ENCODE measurements at regions not wholly inside any gene's neighbourhood (a gene's known extent, or its start where the extent isn't known, plus 50 kb on each side); places are given as distances from the start of the nearest gene placed in this dataset.

GRCh38 chr7:3234851-3235250 lies 66.2 kb upstream of the SDK1 start:
- Histone ChIP-seq H3K9ac (ENCODE audit: low read length) (no peak overlapping the region), H3K79me2 (ENCODE audit: low read length) (no peaks in the 10 kb centered on the region), H2AFZ (ENCODE audit: low read length) (no peak overlapping the region), H3K27ac (ENCODE audit: low read length) (no peak overlapping the region), H4K20me1 (ENCODE audit: low read length) (no peaks in the 10 kb centered on the region), H3K4me1 (ENCODE audit: insufficient read depth, low read length) (peaks cover 10% of the 10 kb centered on the region), H3K27me3 (ENCODE audit: low read length) (no peaks in the 10 kb centered on the region), H3K9me3 (ENCODE audit: low read length) (0 out of 2 replicates have a peak, but pooled peaks cover 5% of the 10 kb centered on the region), H3F3A (ENCODE audit: low read length, unreplicated experiment) (no peaks in the 10 kb centered on the region), H3K36me3 (ENCODE audit: low read depth, low read length) (no peaks in the 10 kb centered on the region), H3K4me2 (ENCODE audit: low read length) (no peak overlapping the region), H3K4me3 (ENCODE audit: low read length) (no peak overlapping the region), H3K9me2 (replicated peaks; ENCODE audit: low read length) (no peaks in the 10 kb centered on the region)
- ChIA-PET CTCF (no interaction called here), POLR2A (ENCODE audit: unreplicated experiment) (no interaction called here)
- intact Hi-C loops (cut with micrococcal nuclease), result no loop called here
- TF ChIP-seq CTCF (conservative IDR thresholded peaks at IDR 0.05; ENCODE audit: low read depth, low read length) (no peak), EZH2 (IDR thresholded peaks at IDR 0.05; ENCODE audit: low read length, unreplicated experiment) (no peak), EZH2phosphoT487 (IDR thresholded peaks at IDR 0.05; ENCODE audit: borderline replicate concordance, low read length) (no peak)
- no TSS peak for BruUV-seq (replicated peaks)
- peak; percentile 14 for DNase-seq
- no peak for ATAC-seq

GRCh38 chr7:3235322-3235721 lies 65.7 kb upstream of the SDK1 start:
- BruUV-seq (replicated peaks), result no TSS peak
- H2AFZ ChIP-seq (ENCODE audit: low read length), result no peak overlapping the region
- no peaks in the 10 kb centered on the region for H3F3A ChIP-seq (ENCODE audit: low read length, unreplicated experiment)
- no peak overlapping the region for H3K9ac ChIP-seq (ENCODE audit: low read length)
- ChIA-PET POLR2A (ENCODE audit: unreplicated experiment) (no interaction called here), CTCF (no interaction called here)
- no peak overlapping the region for H3K27ac ChIP-seq (ENCODE audit: low read length)
- H3K4me1 ChIP-seq (ENCODE audit: insufficient read depth, low read length), result peaks cover 10% of the 10 kb centered on the region
- H3K9me3 ChIP-seq (ENCODE audit: low read length), result 0 out of 2 replicates have a peak, but pooled peaks cover 5% of the 10 kb centered on the region
- no peak overlapping the region for H3K4me3 ChIP-seq (ENCODE audit: low read length)
- no peaks in the 10 kb centered on the region for H3K9me2 ChIP-seq (replicated peaks; ENCODE audit: low read length)
- ATAC-seq (no peak), DNase-seq (no peak)
- TF ChIP-seq EZH2 (IDR thresholded peaks at IDR 0.05; ENCODE audit: low read length, unreplicated experiment) (no peak), CTCF (conservative IDR thresholded peaks at IDR 0.05; ENCODE audit: low read depth, low read length) (no peak), EZH2phosphoT487 (IDR thresholded peaks at IDR 0.05; ENCODE audit: borderline replicate concordance, low read length) (no peak)
- H3K79me2 ChIP-seq (ENCODE audit: low read length), result no peaks in the 10 kb centered on the region
- no peaks in the 10 kb centered on the region for H4K20me1 ChIP-seq (ENCODE audit: low read length)
- H3K27me3 ChIP-seq (ENCODE audit: low read length), result no peaks in the 10 kb centered on the region
- H3K36me3 ChIP-seq (ENCODE audit: low read depth, low read length), result no peaks in the 10 kb centered on the region
- intact Hi-C loops (cut with micrococcal nuclease), result no loop called here
- H3K4me2 ChIP-seq (ENCODE audit: low read length), result no peak overlapping the region

DNA sequence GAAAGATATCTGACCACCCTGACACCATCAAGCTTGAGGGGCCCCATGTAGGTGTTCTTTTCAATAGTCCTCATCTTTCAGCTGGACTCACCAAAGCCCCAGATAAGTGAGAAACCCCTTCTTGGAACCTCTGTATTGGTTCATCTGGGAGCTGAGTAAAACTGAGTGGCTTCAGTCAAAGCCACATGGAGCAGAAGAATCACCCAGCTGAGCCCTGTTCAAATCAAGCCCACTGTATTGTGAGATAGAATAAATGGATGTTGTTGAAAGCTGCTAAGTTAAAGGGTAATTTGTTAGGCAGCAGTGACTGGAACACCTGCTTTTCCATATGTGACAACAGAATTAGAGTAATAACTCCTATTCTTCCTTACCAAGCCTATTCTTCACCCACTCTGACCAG lies 64.8 kb upstream of the SDK1 start:
- TF ChIP-seq EZH2phosphoT487 (IDR thresholded peaks at IDR 0.05; ENCODE audit: borderline replicate concordance, low read length) (no peak), CTCF (conservative IDR thresholded peaks at IDR 0.05; ENCODE audit: low read depth, low read length) (no peak), EZH2 (IDR thresholded peaks at IDR 0.05; ENCODE audit: low read length, unreplicated experiment) (no peak)
- Histone ChIP-seq H3K4me1 (ENCODE audit: insufficient read depth, low read length) (peaks cover 10% of the 10 kb centered on the region), H3K9me2 (replicated peaks; ENCODE audit: low read length) (no peaks in the 10 kb centered on the region), H3K9ac (ENCODE audit: low read length) (no peak overlapping the region), H3K4me2 (ENCODE audit: low read length) (no peak overlapping the region), H2AFZ (ENCODE audit: low read length) (no peak overlapping the region), H3K36me3 (ENCODE audit: low read depth, low read length) (no peaks in the 10 kb centered on the region), H3K9me3 (ENCODE audit: low read length) (0 out of 2 replicates have a peak, but pooled peaks cover 5% of the 10 kb centered on the region), H4K20me1 (ENCODE audit: low read length) (no peaks in the 10 kb centered on the region), H3K27me3 (ENCODE audit: low read length) (no peaks in the 10 kb centered on the region), H3K79me2 (ENCODE audit: low read length) (no peaks in the 10 kb centered on the region), H3K4me3 (ENCODE audit: low read length) (no peak overlapping the region), H3F3A (ENCODE audit: low read length, unreplicated experiment) (no peaks in the 10 kb centered on the region), H3K27ac (ENCODE audit: low read length) (no peak overlapping the region)
- no peak for ATAC-seq
- no TSS peak for BruUV-seq (replicated peaks)
- intact Hi-C loops (cut with micrococcal nuclease), result no loop called here
- ChIA-PET POLR2A (ENCODE audit: unreplicated experiment) (no interaction called here), CTCF (no interaction called here)
- no peak for DNase-seq

Data from PC-3 (cell line).